ENCODE measurements at regions not wholly inside any gene's neighbourhood (a gene's known extent, or its start where the extent isn't known, plus 50 kb on each side); places are given as distances from the start of the nearest gene placed in this dataset.
"Not testable (repeated sequence)": the region's sequence is repeated elsewhere in the genome, so short reads cannot be mapped to it uniquely, and the experiment has no call there.

- DNase-seq (ENCODE audit: low read depth): not testable (repeated sequence)
These were observed 227.1 kb downstream of the SP3 start for GRCh38 chr2:173737954-173738575.

GRCh38 chr2:173739006-173739405 is 226.2 kb downstream of the SP3 start:
- no peak for DNase-seq (ENCODE audit: low read depth)

- no peak for DNase-seq (ENCODE audit: low read depth)
These were observed 224.5 kb downstream of the SP3 start for GRCh38 chr2:173740639-173741038.

GRCh38 chr2:173741759-173742158 is 223.4 kb downstream of the SP3 start:
- DNase-seq (ENCODE audit: low read depth): peak; percentile 15

DNA sequence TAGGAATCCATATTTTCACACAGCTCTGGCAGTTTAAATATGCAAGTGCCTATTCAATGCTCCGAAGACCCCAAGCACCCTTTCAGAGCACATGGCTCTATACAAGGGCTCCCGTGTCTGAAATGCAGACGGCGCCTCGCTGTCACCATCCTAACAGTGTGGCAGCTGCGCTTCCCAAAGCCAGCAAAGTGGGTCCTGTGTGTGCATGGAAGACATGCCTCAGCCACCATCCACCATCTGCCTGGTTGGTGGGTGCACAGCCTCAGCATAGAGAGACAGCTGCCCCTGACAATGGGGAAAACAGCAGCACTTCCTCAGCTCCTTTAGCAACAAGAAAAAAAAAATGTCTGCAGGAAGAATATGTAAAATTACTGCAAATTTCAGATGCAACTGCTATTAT is 218.1 kb downstream of the SP3 start:
- no peak for DNase-seq (ENCODE audit: low read depth)

- peak; percentile 54 for DNase-seq (ENCODE audit: low read depth)
These were observed 215.9 kb downstream of the SP3 start for GRCh38 chr2:173749315-173749714.

DNA sequence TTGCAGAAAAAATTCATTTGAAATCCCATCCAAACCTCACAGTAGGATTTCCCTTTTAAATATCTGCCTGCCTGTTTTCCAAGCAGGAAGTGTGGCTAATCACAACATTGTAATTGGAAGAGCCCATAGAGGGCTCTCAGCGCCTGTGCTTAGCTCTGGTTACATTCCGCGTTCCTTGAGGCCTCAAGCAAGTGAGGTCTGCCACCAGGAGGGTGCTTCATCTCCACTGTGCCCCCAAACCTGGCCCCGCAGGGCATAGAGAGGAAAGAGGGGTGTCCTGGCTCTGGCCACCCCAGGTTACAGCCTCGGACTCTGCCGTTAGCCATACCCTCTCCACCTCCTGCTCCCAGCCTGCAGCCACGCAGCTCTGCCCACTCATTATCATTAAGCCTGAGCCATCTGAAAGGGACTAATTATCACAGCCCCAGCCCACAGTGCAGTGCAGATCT is 214.8 kb downstream of the SP3 start:
- DNase-seq (ENCODE audit: low read depth): peak; percentile 45

DNA sequence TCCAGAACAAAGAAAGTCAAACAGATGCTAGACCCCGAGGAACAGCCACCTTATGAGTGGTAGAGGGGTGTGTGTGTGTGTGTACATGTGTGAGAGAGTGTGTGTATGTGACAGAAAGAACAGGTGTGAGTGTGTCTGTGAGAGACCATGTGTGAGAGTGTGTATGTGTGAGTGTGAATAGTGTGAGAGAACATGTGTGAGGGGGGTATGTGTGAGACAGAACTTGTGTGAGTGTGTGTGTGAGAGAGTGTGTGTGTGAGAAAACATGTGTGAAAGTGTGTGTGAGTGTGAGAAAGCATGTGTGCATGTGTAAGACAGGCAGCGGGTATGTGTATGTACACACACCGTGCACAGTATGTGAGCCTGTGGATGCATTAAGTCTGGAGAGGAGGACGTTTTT is 214.3 kb downstream of the SP3 start:
- DNase-seq (ENCODE audit: low read depth): no peak

DNA sequence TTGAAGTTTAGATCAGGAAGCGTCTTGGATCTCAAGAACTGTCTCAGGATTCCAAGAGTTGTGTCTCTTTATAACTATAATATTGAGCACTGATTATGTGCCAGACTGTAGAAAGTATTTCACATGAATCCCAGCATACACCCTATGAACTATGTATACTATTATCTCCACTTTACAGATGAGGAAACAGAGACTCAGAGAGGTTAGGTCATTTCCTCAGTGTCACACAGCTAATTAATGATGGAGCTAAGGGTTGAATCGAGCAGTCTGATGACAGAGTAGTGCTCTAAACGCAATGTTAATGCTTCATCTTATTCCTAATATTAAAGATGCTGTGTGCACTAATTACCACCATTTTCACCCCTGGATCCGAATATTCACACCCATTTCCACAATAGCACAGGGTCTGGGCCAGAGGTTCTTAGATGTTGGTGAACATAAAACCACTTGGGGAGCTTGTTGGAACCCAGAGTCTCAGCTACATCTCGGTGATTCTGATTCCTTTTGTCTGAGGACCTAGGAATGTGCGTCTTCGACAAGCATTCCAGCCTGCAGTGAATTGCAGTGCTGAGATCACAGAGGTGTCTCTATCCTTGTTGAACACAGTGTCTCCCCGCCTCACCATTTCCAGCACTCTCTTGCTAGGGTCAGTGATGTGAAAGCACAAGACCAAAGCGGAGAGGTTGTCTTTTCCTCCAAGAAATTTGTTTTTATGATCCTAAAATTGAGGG is 213.8 kb downstream of the SP3 start:
- no peak for DNase-seq (ENCODE audit: low read depth)

DNA sequence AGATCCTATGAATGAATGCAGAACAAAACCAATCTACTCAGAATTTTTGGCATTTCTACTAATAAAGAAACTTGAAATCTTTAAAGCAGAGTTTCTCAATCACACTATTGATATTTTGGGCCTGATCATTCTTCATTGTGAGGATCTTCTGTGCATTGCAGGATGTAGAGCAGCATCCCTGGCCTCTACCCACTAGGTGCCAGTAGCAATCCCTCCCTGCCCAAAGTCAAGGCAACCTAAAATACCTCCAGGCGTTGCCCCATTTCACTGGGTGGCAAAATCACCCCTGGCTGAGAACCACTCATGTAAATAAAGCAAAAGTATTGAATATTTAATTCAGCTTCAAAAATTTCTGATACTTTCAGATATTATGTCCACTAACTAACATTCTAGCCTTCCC is 213.0 kb downstream of the SP3 start:
- DNase-seq (ENCODE audit: low read depth): peak; percentile 17

DNA sequence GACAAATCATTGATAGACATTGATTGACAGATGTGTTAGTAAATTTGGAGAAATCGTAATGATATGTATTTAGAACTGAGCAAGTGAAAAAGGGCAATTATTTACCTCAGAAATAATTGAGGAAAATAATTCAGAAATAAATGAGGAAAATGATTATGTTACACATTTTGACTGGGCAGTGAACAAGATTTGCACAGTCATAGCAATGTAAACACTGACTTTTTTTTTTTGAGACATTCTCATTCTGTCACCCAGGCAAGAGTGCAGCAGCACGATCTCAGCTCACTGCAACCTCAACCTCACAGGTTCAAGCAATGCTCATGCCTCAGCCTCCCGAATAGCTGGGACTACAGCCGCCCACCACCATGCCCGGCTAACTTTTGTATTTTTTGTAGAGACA is 211.7 kb downstream of the SP3 start:
- no peak for DNase-seq (ENCODE audit: low read depth)

DNA sequence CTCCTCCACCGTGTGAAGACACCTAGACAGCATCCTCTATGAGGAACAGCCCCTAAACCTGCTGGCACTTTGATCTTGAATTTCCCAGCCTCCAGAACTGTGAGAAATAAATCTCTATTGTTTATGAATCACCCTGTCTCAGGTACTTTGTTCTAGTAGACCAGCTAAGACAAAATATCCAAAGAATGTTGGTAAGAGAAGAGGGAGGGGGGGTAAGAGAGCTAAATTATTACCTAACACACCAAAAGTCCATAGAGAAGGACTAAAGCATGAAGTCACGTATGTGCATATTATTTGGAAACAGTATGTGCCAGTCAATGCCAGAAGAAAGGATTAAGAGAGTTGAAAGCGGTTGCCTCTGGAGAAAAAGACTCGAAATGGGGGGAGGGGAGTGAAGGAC is 211.0 kb downstream of the SP3 start:
- DNase-seq (ENCODE audit: low read depth): no peak

DNA sequence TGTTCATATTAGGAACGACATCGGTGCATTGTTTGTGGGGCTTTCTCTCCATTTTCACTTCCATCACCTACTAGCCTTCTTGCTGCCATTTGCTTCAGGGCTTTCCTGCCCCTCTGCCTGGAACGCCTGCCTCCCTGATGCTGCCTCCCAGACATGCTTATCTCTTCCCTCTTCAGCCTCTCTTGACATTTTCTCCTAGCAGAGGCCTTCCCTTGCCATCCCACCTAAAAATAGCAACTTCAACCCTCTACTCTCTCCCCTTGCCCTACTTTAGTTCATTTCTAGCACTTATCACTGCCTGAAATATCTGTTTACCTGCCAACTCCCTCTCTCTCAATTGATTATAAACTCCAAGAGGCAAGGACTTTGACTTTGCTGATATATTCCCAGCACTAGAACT is 210.3 kb downstream of the SP3 start:
- no peak for DNase-seq (ENCODE audit: low read depth)

DNA sequence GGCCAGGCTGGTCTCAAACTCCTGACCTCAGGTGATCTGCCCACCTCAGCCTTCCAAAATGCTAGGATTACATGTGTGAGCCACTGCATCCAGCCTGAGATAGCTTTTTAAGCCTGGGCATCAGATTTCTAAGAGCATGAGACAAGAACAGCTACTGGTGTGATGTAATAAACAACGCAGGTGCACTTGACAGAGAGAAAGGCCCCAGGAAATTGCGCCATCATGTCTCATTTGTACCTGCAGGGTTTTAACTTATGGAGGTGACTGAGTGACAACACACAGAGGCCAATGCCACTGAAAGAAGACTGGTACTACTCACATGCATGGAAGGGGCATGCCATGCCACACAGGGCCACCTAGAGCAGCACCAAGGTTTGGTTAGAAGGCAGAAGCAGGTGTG is 209.4 kb downstream of the SP3 start:
- DNase-seq (ENCODE audit: low read depth): no peak

DNA sequence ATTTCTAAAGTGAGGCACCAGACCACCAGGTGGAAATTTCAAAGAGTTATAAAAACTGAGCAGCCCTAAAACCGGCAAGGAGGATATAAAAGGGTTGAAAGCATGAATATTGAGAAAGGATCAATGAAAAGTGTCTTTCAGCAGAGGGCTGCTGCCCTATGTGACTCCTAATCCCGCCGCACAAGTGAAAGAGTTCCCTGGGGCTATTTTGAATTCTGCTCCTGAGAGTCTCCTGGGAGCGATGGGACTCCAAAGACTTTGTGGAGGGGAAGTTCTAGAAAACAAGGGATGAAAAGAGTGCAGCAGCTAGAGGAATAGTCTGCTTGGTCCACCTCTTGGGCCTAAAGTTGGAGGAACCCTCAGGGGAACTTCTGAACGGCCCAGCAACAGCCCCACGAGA is 205.2 kb downstream of the SP3 start:
- no peak for DNase-seq (ENCODE audit: low read depth)

- DNase-seq (ENCODE audit: low read depth): peak; percentile 41
These were observed 204.6 kb downstream of the SP3 start for GRCh38 chr2:173760553-173760952.

GRCh38 chr2:173761603-173762119 is 203.5 kb downstream of the SP3 start:
- DNase-seq (ENCODE audit: low read depth): no peak

DNA sequence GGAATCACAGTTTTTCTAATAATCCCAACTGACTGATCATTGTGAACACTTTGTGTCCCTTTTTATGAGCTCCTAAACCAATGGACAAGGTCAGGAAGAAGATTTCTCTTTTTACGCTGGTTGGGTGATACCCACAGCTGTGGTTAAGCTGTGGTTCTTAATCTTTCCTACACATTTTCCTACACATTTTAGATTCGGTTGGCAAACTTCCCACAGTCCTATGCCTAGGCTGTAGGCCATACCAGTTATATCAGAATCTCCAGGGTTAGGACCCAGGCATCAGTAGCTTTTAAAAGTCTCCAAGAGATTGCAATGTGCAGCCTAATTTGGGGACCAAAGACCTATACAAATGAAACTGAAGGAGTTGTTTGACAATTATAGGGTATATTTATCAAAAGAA is 203.0 kb downstream of the SP3 start:
- DNase-seq (ENCODE audit: low read depth): no peak

GRCh38 chr2:173762864-173763263 is 202.3 kb downstream of the SP3 start:
- no peak for DNase-seq (ENCODE audit: low read depth)

- DNase-seq (ENCODE audit: low read depth): no peak
These were observed 201.5 kb downstream of the SP3 start for GRCh38 chr2:173763641-173764040.

- DNase-seq (ENCODE audit: low read depth): no peak
These were observed 201.1 kb downstream of the SP3 start for GRCh38 chr2:173764094-173764493.

GRCh38 chr2:173766537-173767289 is 198.5 kb downstream of the SP3 start:
- no peak for DNase-seq (ENCODE audit: low read depth)
